HepG2 (cell line): ENCODE measurements at regions not wholly inside any gene's neighbourhood (a gene's known extent, or its start where the extent isn't known, plus 50 kb on each side); places are given as distances from the start of the nearest gene placed in this dataset.

Experiments
- CBX5 ChIP-seq: sonication (generic); formaldehyde crosslinking; IDR thresholded peaks from 2 replicates; pipeline ENCODE4 v1.4.0; 2020; ENCODE audit warnings: missing genetic modification reagents, borderline replicate concordance
- ETV5 ChIP-seq: IDR thresholded peaks from 2 replicates; pipeline ENCODE4 v1.6.1; 2018; ENCODE audit warnings: missing biosample characterization, missing genetic modification reagents, inconsistent platforms, borderline replicate concordance
- KDM5A ChIP-seq: fragments of 200-600 bp; sonication (generic); IDR thresholded peaks from 2 replicates; pipeline ENCODE4 v1.7.0; 2018; ENCODE audit warnings: antibody characterized with exemption, mild to moderate bottlenecking, low read length, borderline replicate concordance
- LRRFIP1 ChIP-seq: sonication (generic); formaldehyde crosslinking; conservative IDR thresholded peaks from 2 replicates; pipeline ENCODE4 v1.4.0; 2020; ENCODE audit warnings: missing genetic modification reagents
- MIER2 ChIP-seq: IDR thresholded peaks from 2 replicates; pipeline ENCODE4 v1.6.1; 2016; ENCODE audit warnings: missing biosample characterization, missing genetic modification reagents
- MYNN ChIP-seq: sonication (generic); formaldehyde crosslinking; IDR thresholded peaks from 2 replicates; pipeline ENCODE4 v1.4.0; 2020; ENCODE audit warnings: mild to moderate bottlenecking, low read depth, missing genetic modification reagents
- MYPOP ChIP-seq: sonication (generic); formaldehyde crosslinking; IDR thresholded peaks from 2 replicates; pipeline ENCODE4 v1.8.1; 2023; ENCODE audit warnings: mild to moderate bottlenecking, moderate library complexity, missing genetic modification reagents
- ZFY ChIP-seq: sonication (generic); formaldehyde crosslinking; IDR thresholded peaks from 2 replicates; pipeline ENCODE4 v1.4.0; 2020; ENCODE audit warnings: missing genetic modification reagents
- ZNF274 ChIP-seq: sonication (generic); formaldehyde crosslinking; IDR thresholded peaks from 2 replicates; pipeline ENCODE4 v1.5.1; 2020; ENCODE audit warnings: mild to moderate bottlenecking, missing genetic modification reagents
- ZNF276 ChIP-seq: sonication (generic); formaldehyde crosslinking; IDR thresholded peaks from 2 replicates; pipeline ENCODE4 v1.4.0; 2020; ENCODE audit warnings: mild to moderate bottlenecking, low read depth, missing genetic modification reagents
- ZNF318 ChIP-seq: sonication (generic); formaldehyde crosslinking; IDR thresholded peaks from 2 replicates; pipeline ENCODE4 v1.4.0; 2020; ENCODE audit warnings: mild to moderate bottlenecking, missing genetic modification reagents
- ZNF335 ChIP-seq: sonication (generic); formaldehyde crosslinking; IDR thresholded peaks from 2 replicates; pipeline ENCODE4 v1.4.0; 2020; ENCODE audit warnings: missing genetic modification reagents
- ZNF337 ChIP-seq: sonication (generic); formaldehyde crosslinking; IDR thresholded peaks from 2 replicates; pipeline ENCODE4 v1.5.1; 2020; ENCODE audit warnings: missing genetic modification reagents, low read depth, mild to moderate bottlenecking, borderline replicate concordance
- ZNF674 ChIP-seq: sonication (generic); formaldehyde crosslinking; IDR thresholded peaks from 2 replicates; pipeline ENCODE4 v1.5.0; 2020; ENCODE audit warnings: low read depth, mild to moderate bottlenecking, missing genetic modification reagents
- ZNF720 ChIP-seq: sonication (generic); formaldehyde crosslinking; IDR thresholded peaks from 2 replicates; pipeline ENCODE4 v1.4.0; 2020; ENCODE audit warnings: missing genetic modification reagents

GRCh38 chrX:39772057-39772832 is 325.5 kb downstream of the BCOR start (continued):
- TF ChIP-seq MYPOP (no peak), MYNN (CRISPR knock-in tag) (no peak), CBX5 (CRISPR knock-in tag) (no peak), ZNF318 (CRISPR knock-in tag) (no peak), ZNF337 (CRISPR knock-in tag) (no peak), ZNF274 (CRISPR knock-in tag) (no peak), ZNF276 (no peak), KDM5A (no peak), ETV5 (CRISPR knock-in tag) (no peak), ZNF720 (no peak), ZNF335 (CRISPR knock-in tag) (no peak), LRRFIP1 (CRISPR knock-in tag) (no peak), ZNF674 (CRISPR knock-in tag) (no peak), MIER2 (no peak), ZFY (CRISPR knock-in tag) (peak; percentile 56)
